Spleen (tissue), 11 donors: ENCODE measurements at regions not wholly inside any gene's neighbourhood (a gene's known extent, or its start where the extent isn't known, plus 50 kb on each side); places are given as distances from the start of the nearest gene placed in this dataset.

Experiments
- DNase-seq: peaks from one replicate; pipeline ENCODE4 v3.0.0-alpha.2; 2020
- H3K27ac ChIP-seq, 8 donors: fragments of 200-600 bp; sonication (generic) in 7 of 8; 1 replicate in 4 of 8; 2 replicates in 4 of 8; pipeline versions ENCODE4 v1.5.0 to v1.8.0; 2016 to 2021; ENCODE audit warnings: inconsistent platforms in 4 of 8, mild to moderate bottlenecking in 4 of 8, moderate library complexity in 1 of 8
- H3K27me3 ChIP-seq, 7 donors: fragments of 200-600 bp; sonication (generic) in 6 of 7; replicated peaks in 1 of 7; 1 replicate in 4 of 7; 2 replicates in 3 of 7; pipeline versions ENCODE4 v1.5.0 to v1.8.0; 2016 to 2021; ENCODE audit warnings: inconsistent platforms in 3 of 7, mild to moderate bottlenecking in 1 of 7
- H3K36me3 ChIP-seq, 6 donors: fragments of 200-600 bp; sonication (generic) in 5 of 6; 1 replicate in 4 of 6; 2 replicates in 2 of 6; pipeline versions ENCODE4 v1.5.0 to v1.8.0; 2016 to 2021; ENCODE audit warnings: inconsistent platforms in 2 of 6
- H3K4me1 ChIP-seq, 6 donors: fragments of 200-600 bp; sonication (generic) in 5 of 6; 1 replicate in 3 of 6; 2 replicates in 3 of 6; pipeline versions ENCODE4 v1.5.0 to v1.8.0; 2016 to 2021; ENCODE audit warnings: inconsistent platforms in 3 of 6
- H3K4me3 ChIP-seq, 8 donors: fragments of 200-600 bp; sonication (generic) in 7 of 8; 1 replicate in 4 of 8; 2 replicates in 4 of 8; pipeline versions ENCODE4 v1.5.0 to v1.8.0; 2016 to 2021; ENCODE audit warnings: inconsistent platforms in 4 of 8, mild to moderate bottlenecking in 4 of 8, moderate library complexity in 2 of 8
- H3K9me3 ChIP-seq, 8 donors: fragments of 200-600 bp; sonication (generic) in 7 of 8; 1 replicate in 4 of 8; 2 replicates in 4 of 8; pipeline versions ENCODE4 v1.5.0 to v1.8.0; 2016 to 2021; ENCODE audit warnings: inconsistent platforms in 4 of 8
- CTCF ChIP-seq, 11 experiments: fragments of 200-600 bp in 7 of 11; fragments of 450-650 bp in 4 of 11; sonication (generic) in 4 of 11; IDR thresholded peaks in 8 of 11; conservative IDR thresholded peaks in 3 of 11; 1 replicate in 7 of 11; 2 replicates in 4 of 11; pipeline versions ENCODE4 v1.4.0 to v1.8.0; 2016 to 2021; ENCODE audit warnings: antibody characterized with exemption in 11 of 11, inconsistent platforms in 4 of 11, mild to moderate bottlenecking in 1 of 11
- POLR2A ChIP-seq, 3 donors: fragments of 450-650 bp; IDR thresholded peaks; one replicate each; pipeline ENCODE4 v1.5.1; 2017; ENCODE audit warnings: antibody characterized with exemption in 3 of 3, mild to moderate bottlenecking in 1 of 3
- POLR2AphosphoS5 ChIP-seq, 3 donors: sonication (generic); formaldehyde crosslinking; IDR thresholded peaks; one replicate each; pipeline ENCODE4 v1.5.1; 2017; ENCODE audit warnings: antibody characterized with exemption in 3 of 3
- WGBS, 5 donors: extraction: QIAGEN DNeasy Blood & Tissue Kit in 3 of 5; methylation state at CpG; one replicate each; pipeline versions ENCODE4 v1.1.5 to v1.1.7; 2013 to 2018; 5-methylcytosine and 5-hydroxymethylcytosine counted together
- intact Hi-C: fragments of 100-400 bp; cut with DNase I; formaldehyde crosslinking; loops from one replicate; pipeline ENCODE4 v1.15.0; 2023; ENCODE audit warnings: low total_unique reads
- donor health status: healthy with polysubstance abuse.
- donor health status: DM: no; HTN: no; CAD: no; lungs with moderate emphysema.
- donor health status: DM: no; HTN: no; CAD: no.
- donor health status: Bipolar disorder and iron deficiency.
- donor health status: healthy.
- donor health status: DM: no; HTN: no; CAD: no.
- donor health status: DM: yes; HTN: yes; CAD: no.

GRCh38 chr5:145510769-145511168 is 324.4 kb downstream of the PRELID2 start:
- TF ChIP-seq CTCF (IDR thresholded peaks at IDR 0.05 in 8 of 11, conservative IDR thresholded peaks at IDR 0.05 in 3 of 11), result no peak
- no peak for TF ChIP-seq POLR2AphosphoS5 (IDR thresholded peaks at IDR 0.05)
- TF ChIP-seq POLR2A (IDR thresholded peaks at IDR 0.05), result no peak
- intact Hi-C loops, result no loop called here
- no peak for DNase-seq

GRCh38 chr5:145510324-145510723 is 324.8 kb downstream of the PRELID2 start:
- Histone ChIP-seq H3K4me3 (no peak overlapping the region), H3K36me3 (no peaks in the 10 kb centered on the region), H3K9me3 (peaks cover 0 to 14% (median 0%) of the 10 kb centered on the region in 8 donors), H3K27me3 (no peaks in the 10 kb centered on the region), H3K27ac (no peak overlapping the region), H3K4me1 (no peaks in the 10 kb centered on the region)
- intact Hi-C loops, result no loop called here
- TF ChIP-seq POLR2AphosphoS5 (IDR thresholded peaks at IDR 0.05) (no peak), POLR2A (IDR thresholded peaks at IDR 0.05) (no peak), CTCF (IDR thresholded peaks at IDR 0.05 in 8 of 11, conservative IDR thresholded peaks at IDR 0.05 in 3 of 11) (no peak)
- WGBS, 5 donors, result 36 to 89% (median 84%) methylated on average over 1 of the region's 1 CpG
- no peak for DNase-seq

More at GRCh38 chr5:145510769-145511168, 324.4 kb downstream of the PRELID2 start:
- H3K4me1 ChIP-seq, result no peaks in the 10 kb centered on the region
- WGBS, 5 donors, result 81 to 91% (median 87%) methylated on average over 2 of the region's 2 CpGs
- H3K9me3 ChIP-seq, result peaks cover 0 to 14% (median 0%) of the 10 kb centered on the region in 8 donors
- H3K4me3 ChIP-seq, result no peak overlapping the region
- H3K36me3 ChIP-seq, result no peaks in the 10 kb centered on the region
- H3K27ac ChIP-seq, result no peak overlapping the region
- H3K27me3 ChIP-seq, result no peaks in the 10 kb centered on the region

GRCh38 chr5:145509336-145510136 is 325.6 kb downstream of the PRELID2 start:
- Histone ChIP-seq H3K36me3 (no peaks in the 10 kb centered on the region), H3K4me1 (no peaks in the 10 kb centered on the region), H3K27ac (no peak overlapping the region), H3K9me3 (peaks cover 0 to 14% (median 0%) of the 10 kb centered on the region in 8 donors), H3K4me3 (no peak overlapping the region), H3K27me3 (no peaks in the 10 kb centered on the region)
- no peak for DNase-seq
- intact Hi-C loops, result no loop called here
- TF ChIP-seq CTCF (IDR thresholded peaks at IDR 0.05 in 8 of 11, conservative IDR thresholded peaks at IDR 0.05 in 3 of 11) (no peak), POLR2AphosphoS5 (IDR thresholded peaks at IDR 0.05) (no peak), POLR2A (IDR thresholded peaks at IDR 0.05) (no peak)
- 58 to 73% (median 70%) methylated on average over 2 of the region's 2 CpGs for WGBS, 5 donors

GRCh38 chr5:145506185-145506850 is 328.8 kb downstream of the PRELID2 start:
- Histone ChIP-seq H3K4me1 (no peaks in the 10 kb centered on the region), H3K27ac (no peak overlapping the region), H3K9me3 (peaks cover 0 to 4% (median 0%) of the 10 kb centered on the region in 8 donors), H3K4me3 (no peak overlapping the region), H3K27me3 (no peaks in the 10 kb centered on the region), H3K36me3 (no peaks in the 10 kb centered on the region)
- intact Hi-C loops, result no loop called here
- DNase-seq, result no peak
- TF ChIP-seq CTCF (IDR thresholded peaks at IDR 0.05 in 8 of 11, conservative IDR thresholded peaks at IDR 0.05 in 3 of 11), result no peak
- TF ChIP-seq POLR2AphosphoS5 (IDR thresholded peaks at IDR 0.05), result no peak
- TF ChIP-seq POLR2A (IDR thresholded peaks at IDR 0.05), result no peak
- 80 to 90% (median 86%) methylated on average over 3 of the region's 3 CpGs for WGBS, 5 donors
